HPDE6-E6E7 (cell line): ENCODE measurements at regions not wholly inside any gene's neighbourhood (a gene's known extent, or its start where the extent isn't known, plus 50 kb on each side); places are given as distances from the start of the nearest gene placed in this dataset.

ENCODE experiments used
- DNase-seq: peaks from one replicate; pipeline ENCODE4 v3.0.0; 2011; ENCODE audit warnings: missing footprints; ENCODE audit errors: extremely low spot score

DNA sequence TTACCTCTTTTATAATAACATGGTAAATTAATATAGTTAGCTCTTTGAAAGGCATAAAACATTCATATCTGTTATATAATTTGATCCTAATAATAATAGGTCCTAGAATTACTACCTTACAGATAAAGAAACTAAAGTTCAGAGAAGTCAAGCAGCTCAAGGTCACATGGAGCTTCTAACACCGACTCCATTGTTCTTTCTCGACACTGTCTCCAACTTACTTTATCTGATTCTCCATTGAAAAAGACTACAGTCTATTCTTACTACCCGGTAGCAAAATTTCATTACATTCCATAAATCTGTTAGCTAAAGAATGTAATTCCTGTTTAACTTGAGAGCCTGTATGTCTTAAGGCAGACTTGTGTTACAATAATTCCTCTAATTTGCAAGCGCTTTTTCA, 96.3 kb upstream of the TMEM161B start:
- DNase-seq: no peak

GRCh38 chr5:88355490-88356050, 86.9 kb upstream of the TMEM161B start:
- DNase-seq: no peak

DNA sequence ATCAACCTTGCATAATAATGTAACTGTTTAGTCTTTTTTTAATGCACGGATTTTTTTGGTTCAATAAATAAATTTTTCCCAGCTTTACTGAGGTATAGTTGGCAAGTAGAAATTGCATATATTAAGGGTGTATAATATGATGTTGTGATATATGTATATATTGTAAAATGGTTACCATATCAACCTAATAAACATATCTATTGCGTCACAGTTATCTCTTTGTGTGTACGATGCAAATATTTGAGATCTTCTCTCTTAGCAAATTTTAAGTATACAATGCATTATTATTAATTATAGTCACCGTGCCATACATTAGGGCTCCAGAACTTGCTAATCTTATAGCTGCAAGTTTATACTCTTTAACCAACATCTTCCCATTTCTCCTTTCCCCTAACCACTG, 57.2 kb upstream of the TMEM161B start:
- DNase-seq: no peak

DNA sequence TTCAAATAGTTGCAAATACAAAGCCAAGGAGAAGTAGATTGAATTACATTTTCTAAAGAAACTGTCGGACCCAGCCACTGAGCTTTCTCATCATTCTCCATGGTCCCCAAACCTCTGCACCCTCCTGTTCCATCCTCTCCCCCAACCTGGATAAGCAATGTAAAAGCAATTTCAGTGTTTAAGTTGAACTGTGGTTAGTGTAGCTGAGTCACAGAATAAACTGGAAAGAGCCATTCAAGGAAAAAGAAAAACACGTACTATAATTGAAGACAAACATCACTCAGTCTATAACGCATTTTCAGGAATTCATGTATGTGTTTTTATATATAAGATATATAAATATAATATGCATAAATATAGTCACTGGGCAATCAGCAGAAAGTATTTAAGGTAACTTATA, 54.1 kb upstream of the TMEM161B start:
- no peak for DNase-seq
